ENCODE measurements at regions not wholly inside any gene's neighbourhood (a gene's known extent, or its start where the extent isn't known, plus 50 kb on each side); places are given as distances from the start of the nearest gene placed in this dataset.

GRCh38 chr11:130613396-130613795, 165.0 kb downstream of the ADAMTS15 start:
- DNase-seq (ENCODE audit: low spot score) = no peak

- DNase-seq (ENCODE audit: low spot score) = no peak
Measured at GRCh38 chr11:130614591-130614990, 166.1 kb downstream of the ADAMTS15 start.

- DNase-seq (ENCODE audit: low spot score) = no peak
Measured at GRCh38 chr11:130615561-130615960, 167.1 kb downstream of the ADAMTS15 start.

- no peak for DNase-seq (ENCODE audit: low spot score)
Measured at GRCh38 chr11:130616573-130616972, 168.1 kb downstream of the ADAMTS15 start.

GRCh38 chr11:130617001-130617400, 168.6 kb downstream of the ADAMTS15 start:
- no peak for DNase-seq (ENCODE audit: low spot score)

- DNase-seq (ENCODE audit: low spot score) = no peak
Measured at GRCh38 chr11:130620548-130620947, 172.1 kb downstream of the ADAMTS15 start.

- no peak for DNase-seq (ENCODE audit: low spot score)
Measured at GRCh38 chr11:130622141-130622542, 173.7 kb downstream of the ADAMTS15 start.

- no peak for DNase-seq (ENCODE audit: low spot score)
Measured at GRCh38 chr11:130623670-130624668, 175.5 kb downstream of the ADAMTS15 start.

- peak; percentile 42 for DNase-seq (ENCODE audit: low spot score)
Measured at GRCh38 chr11:130624971-130625544, 176.6 kb downstream of the ADAMTS15 start.

- no peak for DNase-seq (ENCODE audit: low spot score)
Measured at GRCh38 chr11:130625578-130626306, 177.3 kb downstream of the ADAMTS15 start.

- DNase-seq (ENCODE audit: low spot score) = no peak
Measured at GRCh38 chr11:130629039-130629438, 180.6 kb downstream of the ADAMTS15 start.

- DNase-seq (ENCODE audit: low spot score) = peak; percentile 87
Measured at GRCh38 chr11:130631119-130631518, 182.7 kb downstream of the ADAMTS15 start.

GRCh38 chr11:130633466-130633865, 185.0 kb downstream of the ADAMTS15 start:
- DNase-seq (ENCODE audit: low spot score) = no peak

- DNase-seq (ENCODE audit: low spot score) = no peak
Measured at GRCh38 chr11:130634186-130634585, 185.7 kb downstream of the ADAMTS15 start.

- peak; percentile 35 for DNase-seq (ENCODE audit: low spot score)
Measured at GRCh38 chr11:130634961-130635473, 186.6 kb downstream of the ADAMTS15 start.

GRCh38 chr11:130635937-130636630, 187.6 kb downstream of the ADAMTS15 start:
- DNase-seq (ENCODE audit: low spot score) = no peak

GRCh38 chr11:130636722-130637464, 188.4 kb downstream of the ADAMTS15 start:
- DNase-seq (ENCODE audit: low spot score) = peak; percentile 84

- DNase-seq (ENCODE audit: low spot score) = no peak
Measured at GRCh38 chr11:130637566-130637965, 189.1 kb downstream of the ADAMTS15 start.

- peak; percentile 59 for DNase-seq (ENCODE audit: low spot score)
Measured at GRCh38 chr11:130638033-130638432, 189.6 kb downstream of the ADAMTS15 start.

- no peak for DNase-seq (ENCODE audit: low spot score)
Measured at GRCh38 chr11:130638624-130639023, 190.2 kb downstream of the ADAMTS15 start.

GRCh38 chr11:130639369-130639768, 190.9 kb downstream of the ADAMTS15 start:
- no peak for DNase-seq (ENCODE audit: low spot score)

Measured in A172 (cell line).